Liver (tissue), 3 donors: ENCODE measurements at regions not wholly inside any gene's neighbourhood (a gene's known extent, or its start where the extent isn't known, plus 50 kb on each side); places are given as distances from the start of the nearest gene placed in this dataset.

Source experiments
- ATF3 ChIP-seq: IDR thresholded peaks from 2 replicates; pipeline ENCODE4 v1.6.1; 2016; ENCODE audit warnings: antibody characterized with exemption
- CTCF ChIP-seq: fragments of 150-350 bp; IDR thresholded peaks from 2 replicates; pipeline ENCODE4 v1.5.1; 2017; ENCODE audit warnings: improper control_type of control experiment, low read depth, low read length; ENCODE audit not compliant: missing input control
- EGR1 ChIP-seq, 2 donors: IDR thresholded peaks; 2 replicates each; pipeline ENCODE4 v1.6.1; 2016 to 2018; ENCODE audit warnings: antibody characterized with exemption in 2 of 2, low read depth in 2 of 2
- FOXA1 ChIP-seq: IDR thresholded peaks from 2 replicates; pipeline ENCODE4 v1.6.1; 2016; ENCODE audit warnings: antibody characterized with exemption
- HNF4G ChIP-seq: IDR thresholded peaks from 2 replicates; pipeline ENCODE4 v1.6.1; 2016; ENCODE audit warnings: antibody characterized with exemption
- JUND ChIP-seq, 2 donors: IDR thresholded peaks; 2 replicates each; pipeline ENCODE4 v1.6.1; 2016; ENCODE audit warnings: antibody characterized with exemption in 2 of 2
- MAX ChIP-seq: IDR thresholded peaks from 2 replicates; pipeline ENCODE4 v1.6.1; 2016; ENCODE audit warnings: antibody characterized with exemption
- RAD21 ChIP-seq, 2 donors: IDR thresholded peaks; 2 replicates each; pipeline ENCODE4 v1.6.1; 2016; ENCODE audit warnings: antibody characterized with exemption in 2 of 2, mild to moderate bottlenecking in 2 of 2
- REST ChIP-seq: IDR thresholded peaks from 2 replicates; pipeline ENCODE4 v1.6.1; 2016; ENCODE audit warnings: antibody characterized with exemption, mild to moderate bottlenecking
- RXRA ChIP-seq, 2 donors: IDR thresholded peaks; 2 replicates each; pipeline ENCODE4 v1.6.1; 2017 to 2018; ENCODE audit warnings: antibody characterized with exemption in 2 of 2, mild to moderate bottlenecking in 1 of 2
- SP1 ChIP-seq: IDR thresholded peaks from 2 replicates; pipeline ENCODE4 v1.6.1; 2018; ENCODE audit warnings: antibody characterized with exemption, mild to moderate bottlenecking
- TAF1 ChIP-seq: conservative IDR thresholded peaks from 2 replicates; pipeline ENCODE4 v1.6.1; 2016; ENCODE audit warnings: antibody characterized with exemption, mild to moderate bottlenecking
- YY1 ChIP-seq: IDR thresholded peaks from 2 replicates; pipeline ENCODE4 v1.6.1; 2016; ENCODE audit warnings: antibody characterized with exemption, mild to moderate bottlenecking
- ZBTB33 ChIP-seq: IDR thresholded peaks from 2 replicates; pipeline ENCODE4 v1.6.1; 2016; ENCODE audit warnings: antibody characterized with exemption
- donor health status: healthy.
- donor health status: healthy.

GRCh38 chr2:5913711-5914395, 221.7 kb downstream of the SOX11 start:
- no peak for TF ChIP-seq CTCF
- no peak for TF ChIP-seq EGR1 (IDR thresholded peaks at IDR 0.05; ENCODE audit: low read depth in 2 of 2)
- TF ChIP-seq MAX: no peak
- TF ChIP-seq JUND (IDR thresholded peaks at IDR 0.05): no peak
- TF ChIP-seq RAD21 (IDR thresholded peaks at IDR 0.05): no peak
- TF ChIP-seq ATF3: no peak
- no peak for TF ChIP-seq FOXA1
- TF ChIP-seq REST: no peak
- no peak for TF ChIP-seq TAF1
- TF ChIP-seq YY1: no peak
- TF ChIP-seq SP1: no peak
- TF ChIP-seq RXRA (IDR thresholded peaks at IDR 0.05): no peak
- no peak for TF ChIP-seq ZBTB33
- no peak for TF ChIP-seq HNF4G
